Stimulated activated CD4-positive, alpha-beta T cell treated with anti-CD3 and anti-CD28 coated beads, Interleukin-12 subunit alpha, Interleukin-12 subunit beta, amount 100 ng/mL, for 48 hours (primary cell): ENCODE measurements at regions not wholly inside any gene's neighbourhood (a gene's known extent, or its start where the extent isn't known, plus 50 kb on each side); places are given as distances from the start of the nearest gene placed in this dataset.
"Not testable (repeated sequence)": the region's sequence is repeated elsewhere in the genome, so short reads cannot be mapped to it uniquely, and the experiment has no call there.

Source experiments
- DNase-seq, 3 donors: peaks; one replicate each; pipeline ENCODE4 v3.0.0-alpha.2; 2020; ENCODE audit warnings: low read depth in 2 of 3, low spot score in 1 of 3

DNA sequence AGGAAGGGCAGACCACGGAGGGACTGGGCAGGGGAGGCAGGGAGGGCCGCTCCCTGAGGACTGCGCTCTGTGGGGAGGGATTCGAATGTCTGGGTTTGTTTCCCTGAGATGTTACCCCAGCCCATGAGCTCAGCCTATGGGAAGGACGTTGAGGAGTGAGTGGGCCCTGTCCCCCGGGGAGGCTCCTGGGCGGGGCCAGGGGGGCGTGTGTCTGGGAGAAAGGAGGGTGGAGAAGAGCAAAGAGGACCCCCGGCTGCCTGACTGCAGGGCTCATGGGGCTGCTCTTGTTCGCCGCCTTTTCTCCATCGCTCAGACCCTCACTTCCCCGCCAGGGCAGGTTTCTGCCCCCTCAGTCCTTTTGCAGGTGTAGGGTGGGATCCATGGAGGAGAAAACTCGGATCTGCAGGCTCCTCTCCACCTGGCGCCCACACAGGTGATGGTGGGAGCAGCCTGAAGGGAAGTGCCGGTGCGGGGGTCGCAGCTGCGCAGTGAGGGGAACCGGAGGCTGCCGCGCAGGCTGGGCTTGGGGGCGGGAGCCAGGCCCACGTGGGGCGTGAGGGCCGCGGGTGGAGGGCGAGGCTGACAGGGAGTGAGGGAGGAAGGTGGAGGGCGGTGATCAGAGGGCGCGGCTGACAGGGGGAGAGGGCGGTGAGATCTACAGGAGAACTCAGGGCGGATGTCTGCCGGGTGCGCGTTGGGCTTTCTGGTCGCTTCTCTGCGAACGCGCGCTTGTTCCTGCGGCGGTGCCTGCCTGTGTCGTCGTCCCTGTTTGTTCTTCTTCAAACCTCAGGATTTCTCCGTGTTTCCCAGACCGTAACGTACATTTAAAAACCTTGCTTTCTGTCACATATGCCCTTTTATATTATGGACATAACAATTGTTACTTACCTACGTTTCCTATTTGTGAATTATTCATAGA lies 198.2 kb upstream of the NPAP1 start:
- not testable (repeated sequence) for DNase-seq

- DNase-seq: not testable (repeated sequence)
These were observed 189.5 kb upstream of the NPAP1 start for GRCh38 chr15:24485885-24486567.

DNA sequence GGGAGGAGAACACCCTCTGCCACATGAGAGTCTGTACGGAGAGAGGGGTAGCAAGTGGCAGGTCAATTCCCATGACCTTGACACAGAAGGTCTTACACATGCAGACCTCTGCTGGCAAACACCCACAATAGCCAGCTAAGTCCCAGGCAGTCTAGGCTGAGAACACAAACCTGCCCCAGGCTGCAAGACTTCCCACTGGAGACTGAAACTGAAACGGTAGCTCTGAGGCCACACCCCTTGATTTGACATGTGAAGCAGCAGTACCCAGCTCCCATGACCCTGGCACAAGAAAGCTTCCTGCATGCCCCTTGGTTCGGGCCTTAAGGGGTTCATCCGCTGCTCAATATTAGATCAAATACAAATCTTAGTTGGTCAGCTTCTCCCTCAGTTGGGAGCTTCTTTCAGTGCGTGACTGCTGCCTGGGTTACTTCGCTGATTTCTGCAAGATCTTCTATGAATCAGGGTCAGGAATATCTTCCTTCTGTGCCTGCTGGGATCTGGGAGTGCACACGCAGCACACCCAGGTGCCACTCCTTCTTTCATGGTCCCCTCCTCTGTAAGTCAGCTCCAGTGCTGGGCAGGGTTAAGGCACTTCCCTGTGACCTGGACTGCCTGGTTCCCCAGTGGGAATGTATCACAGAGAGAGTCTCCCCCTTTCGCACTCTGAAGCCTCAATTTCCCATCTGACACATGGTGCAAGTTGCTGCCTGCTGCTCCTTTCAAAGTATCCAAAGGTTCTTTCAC lies 187.2 kb upstream of the NPAP1 start:
- not testable (repeated sequence) for DNase-seq

- DNase-seq: not testable (repeated sequence)
These were observed 170.4 kb upstream of the NPAP1 start for GRCh38 chr15:24505216-24505615.

DNA sequence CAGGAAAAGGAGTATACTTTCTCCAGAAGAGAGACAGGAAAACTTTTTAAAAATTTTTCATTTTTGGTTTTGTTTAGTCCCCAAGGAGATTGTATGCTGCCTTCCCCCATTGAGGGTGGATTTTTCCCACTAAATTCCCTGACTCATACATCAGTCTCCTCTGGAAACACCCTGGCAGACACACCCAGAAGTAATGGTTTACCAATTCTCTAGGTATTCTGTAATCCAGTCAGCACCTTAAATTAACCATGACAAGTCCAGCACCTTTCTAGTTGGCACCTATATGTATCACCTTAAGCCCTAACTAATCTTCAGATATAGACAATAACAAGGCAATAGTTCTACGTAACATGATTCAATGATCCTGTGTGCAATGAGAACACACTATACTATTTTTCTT lies 165.9 kb upstream of the NPAP1 start:
- not testable (repeated sequence) for DNase-seq

GRCh38 chr15:24511598-24511997 lies 164.0 kb upstream of the NPAP1 start:
- DNase-seq: not testable (repeated sequence)

DNA sequence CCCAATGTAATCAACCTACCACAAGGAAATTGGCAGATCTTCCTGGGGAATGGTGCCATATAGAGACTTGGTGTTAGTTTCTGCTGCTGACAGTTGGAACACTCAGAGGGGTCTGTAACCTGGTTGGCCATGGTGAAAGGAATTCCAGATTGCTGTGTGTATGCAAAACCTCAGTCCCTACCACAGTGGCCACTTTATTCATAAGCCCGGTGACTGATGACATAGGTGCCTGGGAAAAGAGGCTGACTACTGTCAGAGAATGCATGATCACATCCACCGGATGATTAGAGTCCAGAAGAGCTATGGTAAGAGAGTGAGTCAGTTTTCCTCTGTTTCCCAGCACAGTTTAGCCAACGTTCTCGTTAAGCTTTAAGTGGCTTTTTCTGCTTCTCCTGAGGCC lies 156.8 kb upstream of the NPAP1 start:
- not testable (repeated sequence) for DNase-seq

DNA sequence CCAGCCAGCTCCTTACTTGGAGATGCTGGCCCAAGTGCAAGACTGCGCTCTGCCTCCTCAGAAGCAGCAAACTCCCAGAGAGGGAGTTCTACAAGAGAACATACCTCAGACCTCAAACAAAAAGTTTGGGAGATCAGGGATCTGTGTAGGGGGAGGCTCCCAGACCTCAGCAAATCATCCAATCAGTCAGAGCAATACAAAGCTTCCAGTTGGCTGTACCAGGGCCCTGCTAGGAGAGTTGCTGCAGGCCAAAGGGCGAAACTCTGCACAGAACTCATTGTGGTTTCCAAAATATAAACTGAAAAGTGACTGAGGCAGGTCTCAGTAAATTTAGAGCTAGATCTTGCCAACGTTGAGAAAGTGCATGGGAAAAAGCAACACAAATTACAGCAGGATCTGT lies 144.3 kb upstream of the NPAP1 start:
- not testable (repeated sequence) for DNase-seq

DNA sequence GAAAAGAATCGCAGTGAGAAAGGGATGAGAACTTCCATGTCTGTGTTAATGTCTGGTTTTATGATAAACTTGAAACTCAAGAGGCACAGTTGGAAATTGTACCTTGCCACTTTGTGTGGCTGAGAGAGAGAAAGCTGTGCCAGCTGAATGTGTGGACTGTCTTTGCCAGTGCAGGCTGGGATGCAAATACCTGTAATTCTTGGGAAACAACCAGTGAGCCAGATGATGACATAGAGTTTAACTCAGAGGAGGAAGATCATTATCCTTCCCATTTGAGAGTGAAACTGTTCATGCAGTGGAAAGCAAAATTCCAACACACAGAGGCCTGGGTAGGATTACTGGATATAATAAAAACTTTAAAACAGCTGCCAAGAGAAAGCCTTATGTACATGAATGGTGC lies 141.5 kb upstream of the NPAP1 start:
- DNase-seq: not testable (repeated sequence)

DNA sequence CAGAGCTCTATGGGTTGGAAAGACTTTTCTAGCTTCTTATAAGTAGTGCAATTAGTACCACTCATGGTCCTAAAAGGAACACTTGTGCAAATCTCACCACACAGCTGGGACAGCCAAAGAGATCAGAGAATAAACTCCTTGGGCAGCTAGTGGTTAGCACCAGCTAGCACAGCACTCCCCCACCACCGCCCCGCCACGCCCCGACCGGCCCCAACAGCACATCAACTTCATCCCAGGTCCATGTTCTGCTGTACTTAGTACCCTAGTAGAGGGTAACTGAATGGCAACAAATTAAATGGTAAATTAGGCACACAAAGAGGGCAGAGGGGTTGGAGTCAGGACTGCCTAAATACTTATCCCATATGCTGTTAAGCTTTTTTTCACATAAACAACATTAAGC lies 118.3 kb upstream of the NPAP1 start:
- not testable (repeated sequence) for DNase-seq

- no peak for DNase-seq
These were observed 67.9 kb upstream of the NPAP1 start for GRCh38 chr15:24607636-24608035.

- no peak for DNase-seq
These were observed 57.9 kb upstream of the NPAP1 start for GRCh38 chr15:24617646-24618045.

DNA sequence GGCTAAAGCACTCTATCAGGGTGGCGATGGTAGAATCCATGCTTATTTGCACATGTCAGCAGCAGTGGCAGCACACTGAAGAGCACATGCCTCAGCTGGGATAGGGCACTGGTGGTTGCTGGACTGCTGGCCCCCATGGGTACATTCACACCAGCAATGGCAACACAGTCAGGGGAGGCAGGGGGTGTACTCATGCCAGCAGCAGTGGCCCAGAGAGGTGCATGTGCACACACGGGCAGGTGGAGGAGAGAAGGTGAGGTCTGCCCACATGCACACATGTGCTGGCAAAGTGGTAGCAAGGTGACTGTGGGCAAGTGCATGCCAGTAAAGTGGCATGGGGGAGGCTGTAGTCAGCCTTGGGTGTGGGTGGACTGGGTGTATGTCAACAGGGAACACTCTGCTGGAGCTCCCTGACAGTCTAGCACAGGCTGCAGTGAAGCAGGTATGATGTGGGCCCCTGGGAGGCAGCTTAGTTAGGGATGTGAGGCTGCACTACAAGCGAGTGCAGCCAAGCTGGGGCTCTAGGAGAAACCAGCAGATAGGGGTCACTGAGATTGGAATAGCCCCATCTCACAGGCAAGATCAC lies 53.9 kb upstream of the NPAP1 start:
- no peak for DNase-seq
